Heart left ventricle (tissue), 13 donors: ENCODE measurements at regions not wholly inside any gene's neighbourhood (a gene's known extent, or its start where the extent isn't known, plus 50 kb on each side); places are given as distances from the start of the nearest gene placed in this dataset.

ENCODE experiments used
- POLR2A ChIP-seq, 2 donors: fragments of 450-650 bp; IDR thresholded peaks; one replicate each; pipeline ENCODE4 v1.6.1; 2017; ENCODE audit warnings: antibody characterized with exemption in 2 of 2, mild to moderate bottlenecking in 2 of 2, moderate library complexity in 2 of 2
- TF ChIP-seq, protein P1 (sequence below), 12 donors: fragments of 200-600 bp; sonication (generic) in 4 of 12; IDR thresholded peaks; one replicate each; pipeline versions ENCODE4 v1.5.0 to v1.8.0; 2018 to 2022; ENCODE audit warnings: antibody characterized with exemption in 12 of 12, mild to moderate bottlenecking in 5 of 12
- donor health status: ischemic (EF 13 %, LVEDD 7.1; RV severe dilation, severe dysfunction).
- donor health status: DM: no; HTN: yes; CAD: no.
- donor health status: DM: no; HTN: no; CAD: no.
- donor health status: ischemic (EF 25% LVEDD 6.9; RV normal size, moderate dysfunction).
- donor health status: ischemic (EF 25% LVEDD 5.7; RV mildly dilated, moderate dysfunction).
- donor health status: ischemic (EF 35%, LVEDD 5.7; RV mildly dilated, moderate dysfunction).
- donor health status: nonischemic (EF 11% LVEDD 7.7; RV severe dilation, severe dysfunction).
- donor health status: DM: yes; HTN: yes; CAD: no.
- donor health status: PGD.
- donor health status: ischemic (EF 29% LVEDD 5.4; RV normal size, mild dysfunction).
- donor health status: nonischemic (EF 23%, LVEDD 6.1; RV moderate dilation, normal function).

DNA sequence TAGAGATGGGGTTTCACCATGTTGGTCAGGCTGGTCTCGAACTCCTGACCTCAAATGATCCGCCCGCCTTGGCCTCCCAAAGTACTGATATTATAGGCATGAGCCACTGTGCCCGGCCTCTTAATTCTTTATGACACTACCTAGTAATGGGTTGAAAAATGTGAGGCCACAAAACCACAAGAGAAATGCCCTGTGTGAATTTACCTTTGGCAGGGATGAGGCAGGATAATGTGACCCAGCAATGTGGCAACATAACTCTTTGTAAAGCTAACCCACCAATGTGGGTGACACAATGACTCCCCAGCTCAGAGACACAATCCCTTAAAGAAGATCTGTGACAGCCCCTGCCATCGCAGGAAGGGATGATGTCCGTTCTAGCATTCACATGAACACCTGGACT, 533.1 kb downstream of the KLF5 start:
- TF ChIP-seq, protein P1, sequence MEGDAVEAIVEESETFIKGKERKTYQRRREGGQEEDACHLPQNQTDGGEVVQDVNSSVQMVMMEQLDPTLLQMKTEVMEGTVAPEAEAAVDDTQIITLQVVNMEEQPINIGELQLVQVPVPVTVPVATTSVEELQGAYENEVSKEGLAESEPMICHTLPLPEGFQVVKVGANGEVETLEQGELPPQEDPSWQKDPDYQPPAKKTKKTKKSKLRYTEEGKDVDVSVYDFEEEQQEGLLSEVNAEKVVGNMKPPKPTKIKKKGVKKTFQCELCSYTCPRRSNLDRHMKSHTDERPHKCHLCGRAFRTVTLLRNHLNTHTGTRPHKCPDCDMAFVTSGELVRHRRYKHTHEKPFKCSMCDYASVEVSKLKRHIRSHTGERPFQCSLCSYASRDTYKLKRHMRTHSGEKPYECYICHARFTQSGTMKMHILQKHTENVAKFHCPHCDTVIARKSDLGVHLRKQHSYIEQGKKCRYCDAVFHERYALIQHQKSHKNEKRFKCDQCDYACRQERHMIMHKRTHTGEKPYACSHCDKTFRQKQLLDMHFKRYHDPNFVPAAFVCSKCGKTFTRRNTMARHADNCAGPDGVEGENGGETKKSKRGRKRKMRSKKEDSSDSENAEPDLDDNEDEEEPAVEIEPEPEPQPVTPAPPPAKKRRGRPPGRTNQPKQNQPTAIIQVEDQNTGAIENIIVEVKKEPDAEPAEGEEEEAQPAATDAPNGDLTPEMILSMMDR (IDR thresholded peaks at IDR 0.05) = no peak
- TF ChIP-seq POLR2A (IDR thresholded peaks at IDR 0.05) = no peak
